ENCODE measurements at regions not wholly inside any gene's neighbourhood (a gene's known extent, or its start where the extent isn't known, plus 50 kb on each side); places are given as distances from the start of the nearest gene placed in this dataset.

DNA sequence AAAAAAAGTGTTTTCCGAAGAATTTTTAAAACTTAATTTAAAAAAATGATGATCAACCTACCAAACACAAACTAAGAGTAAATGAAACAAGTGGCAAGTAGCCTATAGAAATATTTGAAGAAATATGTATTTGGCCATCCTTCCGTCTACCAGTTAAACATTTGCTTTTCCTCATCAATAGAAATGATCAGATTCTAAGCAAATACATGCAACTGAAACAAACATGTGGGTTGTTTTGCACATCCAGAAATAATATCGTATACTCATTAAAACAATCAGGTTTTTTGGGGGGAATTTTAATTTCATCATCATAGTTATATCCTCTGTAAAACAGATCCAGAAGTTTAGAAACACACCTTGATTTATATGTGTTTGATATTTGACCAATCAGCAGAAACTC is 1011.7 kb downstream of the GATA3 start:
- no peak for TF ChIP-seq CTCF (IDR thresholded peaks at IDR 0.05; ENCODE audit: low read depth, low read length)
- Histone ChIP-seq H3K36me3 (no peaks in the 10 kb centered on the region), H3K27ac (no peak overlapping the region), H3K27me3 (no peaks in the 10 kb centered on the region), H3K9me3 (ENCODE audit: low read depth) (no peaks in the 10 kb centered on the region), H3K4me3 (no peak overlapping the region), H3K4me1 (ENCODE audit: low read depth) (no peaks in the 10 kb centered on the region)
- DNase-seq (ENCODE audit: low read depth in 1 of 2, low spot score in 1 of 2), result no peak

DNA sequence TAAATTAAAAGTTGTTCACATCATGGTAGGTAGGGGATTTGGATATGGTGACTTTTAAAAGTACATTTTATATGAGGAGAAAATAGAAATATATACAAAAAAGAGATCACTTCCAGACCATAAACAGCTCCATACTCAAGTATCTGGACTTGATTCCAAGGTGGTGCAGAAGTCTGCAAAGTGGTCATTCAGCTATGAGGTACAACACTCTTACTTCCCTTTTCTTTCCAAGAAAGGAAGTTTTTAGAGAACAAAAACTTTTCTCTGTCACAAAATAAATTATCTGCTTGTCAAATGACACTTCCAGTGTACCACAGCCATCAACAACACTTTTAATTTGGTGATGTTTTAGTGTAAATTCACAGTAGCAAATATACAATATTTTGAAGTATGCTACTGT is 1013.5 kb downstream of the GATA3 start:
- TF ChIP-seq CTCF (IDR thresholded peaks at IDR 0.05; ENCODE audit: low read depth, low read length), result no peak
- Histone ChIP-seq H3K27ac (no peak overlapping the region), H3K4me3 (no peak overlapping the region), H3K9me3 (ENCODE audit: low read depth) (no peaks in the 10 kb centered on the region), H3K27me3 (no peaks in the 10 kb centered on the region), H3K4me1 (ENCODE audit: low read depth) (no peaks in the 10 kb centered on the region), H3K36me3 (no peaks in the 10 kb centered on the region)
- no peak for DNase-seq (ENCODE audit: low read depth in 1 of 2, low spot score in 1 of 2)

DNA sequence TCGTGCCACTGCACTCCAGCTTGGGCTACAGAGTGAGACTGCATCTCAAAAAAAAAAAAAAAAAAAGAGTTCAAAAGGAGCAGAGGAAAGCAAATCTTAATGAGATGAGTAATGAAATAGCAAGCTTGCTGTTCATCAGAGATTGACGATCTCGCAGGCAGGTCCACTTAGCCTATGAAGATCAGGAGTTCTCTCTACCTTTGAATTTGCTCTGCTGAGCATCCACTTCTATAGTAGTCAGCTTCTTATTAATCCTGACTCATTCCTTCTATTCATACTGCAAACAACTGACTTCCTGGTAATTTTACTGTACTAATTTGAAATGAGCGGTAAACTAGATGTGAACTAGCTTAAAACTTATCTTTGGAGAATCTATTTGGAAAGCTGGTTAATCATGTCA is 1014.6 kb downstream of the GATA3 start:
- H3K27ac ChIP-seq, result no peak overlapping the region
- DNase-seq (ENCODE audit: low read depth in 1 of 2, low spot score in 1 of 2), result no peak
- no peaks in the 10 kb centered on the region for H3K9me3 ChIP-seq (ENCODE audit: low read depth)
- H3K4me1 ChIP-seq (ENCODE audit: low read depth), result no peaks in the 10 kb centered on the region
- no peak for TF ChIP-seq CTCF (IDR thresholded peaks at IDR 0.05; ENCODE audit: low read depth, low read length)
- no peak overlapping the region for H3K4me3 ChIP-seq
- H3K36me3 ChIP-seq, result no peaks in the 10 kb centered on the region
- no peaks in the 10 kb centered on the region for H3K27me3 ChIP-seq

- no peaks in the 10 kb centered on the region for H3K4me1 ChIP-seq (ENCODE audit: low read depth)
- H3K27me3 ChIP-seq, result no peaks in the 10 kb centered on the region
- no peaks in the 10 kb centered on the region for H3K9me3 ChIP-seq (ENCODE audit: low read depth)
- no peak overlapping the region for H3K27ac ChIP-seq
- DNase-seq (ENCODE audit: low read depth in 1 of 2, low spot score in 1 of 2), result no peak
- H3K4me3 ChIP-seq, result no peak overlapping the region
- no peaks in the 10 kb centered on the region for H3K36me3 ChIP-seq
- TF ChIP-seq CTCF (IDR thresholded peaks at IDR 0.05; ENCODE audit: low read depth, low read length), result no peak
Measured at GRCh38 chr10:9075420-9075819, 1020.9 kb downstream of the GATA3 start.

- Histone ChIP-seq H3K36me3 (no peaks in the 10 kb centered on the region), H3K9me3 (ENCODE audit: low read depth) (no peaks in the 10 kb centered on the region), H3K4me3 (no peak overlapping the region), H3K27me3 (no peaks in the 10 kb centered on the region), H3K27ac (no peak overlapping the region), H3K4me1 (ENCODE audit: low read depth) (no peaks in the 10 kb centered on the region)
- no peak for DNase-seq (ENCODE audit: low read depth in 1 of 2, low spot score in 1 of 2)
- no peak for TF ChIP-seq CTCF (IDR thresholded peaks at IDR 0.05; ENCODE audit: low read depth, low read length)
Measured at GRCh38 chr10:9076066-9076465, 1021.6 kb downstream of the GATA3 start.

GRCh38 chr10:9081253-9081652 is 1026.8 kb downstream of the GATA3 start:
- no peaks in the 10 kb centered on the region for H3K27me3 ChIP-seq
- DNase-seq (ENCODE audit: low read depth in 1 of 2, low spot score in 1 of 2), result no peak
- no peak overlapping the region for H3K27ac ChIP-seq
- no peaks in the 10 kb centered on the region for H3K4me1 ChIP-seq (ENCODE audit: low read depth)
- no peak for TF ChIP-seq CTCF (IDR thresholded peaks at IDR 0.05; ENCODE audit: low read depth, low read length)
- H3K9me3 ChIP-seq (ENCODE audit: low read depth), result no peaks in the 10 kb centered on the region
- no peaks in the 10 kb centered on the region for H3K36me3 ChIP-seq
- no peak overlapping the region for H3K4me3 ChIP-seq
